IMR-90 (cell line): ENCODE measurements at regions not wholly inside any gene's neighbourhood (a gene's known extent, or its start where the extent isn't known, plus 50 kb on each side); places are given as distances from the start of the nearest gene placed in this dataset.

Experiments used
- ATAC-seq: fragments of 200-7000 bp; cut with Tn5 transposase; 2 replicates; pipeline ENCODE4 v1.9.1; 2020; ENCODE audit warnings: low read depth, mild to moderate bottlenecking, moderate library complexity
- BruUV-seq: library from RNA; stranded (reverse); fragments of 400-500 nt; replicated peaks from 2 replicates; lab custom pipeline; 2021; lab: Mats Ljungman, UMichigan
- CTCF ChIA-PET: fragments of 300-600 bp; formaldehyde crosslinking; extraction: SDS; loops from one replicate; lab custom pipeline; 2021; ENCODE audit warnings: antibody characterized with exemption; lab: Yijun Ruan, JAX
- POLR2A ChIA-PET: fragments of 300-600 bp; sonication (Branson Sonifier 250); formaldehyde crosslinking; loops from one replicate; lab custom pipeline; 2022; ENCODE audit warnings: antibody characterized with exemption; ENCODE audit not compliant: unreplicated experiment; lab: Charles Lee
- DNase-seq: peaks from one replicate; pipeline ENCODE4 v3.0.0; 2013
- H2AFZ ChIP-seq: replicated peaks from 2 replicates; pipeline ENCODE3; 2013; ENCODE audit warnings: low read length, mild to moderate bottlenecking; ENCODE audit not compliant: poor library complexity
- H2AK5ac ChIP-seq: 2 replicates; pipeline ENCODE4 v1.6.1; 2013; ENCODE audit warnings: low read depth, low read length, inconsistent platforms
- H2AK9ac ChIP-seq: replicated peaks from 2 replicates; pipeline ENCODE3; 2013; ENCODE audit warnings: mild to moderate bottlenecking, low read depth, low read length, moderate library complexity; ENCODE audit not compliant: poor library complexity
- H2BK120ac ChIP-seq: 2 replicates; pipeline ENCODE4 v1.6.1; 2013; ENCODE audit warnings: low read depth, low read length, inconsistent platforms
- H2BK15ac ChIP-seq: 3 replicates; pipeline ENCODE4 v1.6.1; 2013; ENCODE audit warnings: low read depth, low read length, inconsistent platforms
- H2BK20ac ChIP-seq: 2 replicates; pipeline ENCODE4 v1.6.1; 2013; ENCODE audit warnings: low read depth, mild to moderate bottlenecking, inconsistent platforms, low read length, moderate library complexity
- H2BK5ac ChIP-seq: 2 replicates; pipeline ENCODE4 v1.6.1; 2013; ENCODE audit warnings: mild to moderate bottlenecking, low read depth, low read length, inconsistent platforms; ENCODE audit not compliant: poor library complexity, severe bottlenecking
- H3K14ac ChIP-seq: replicated peaks from 2 replicates; pipeline ENCODE4 v1.6.1; 2013; ENCODE audit warnings: low read depth, low read length, inconsistent platforms
- H3K18ac ChIP-seq: 2 replicates; pipeline ENCODE4 v1.6.1; 2013; ENCODE audit warnings: low read depth, low read length, control low read depth
- H3K23ac ChIP-seq: 2 replicates; pipeline ENCODE4 v1.6.1; 2013; ENCODE audit warnings: low read depth, low read length, inconsistent platforms
- H3K27ac ChIP-seq: 2 replicates; pipeline ENCODE4 v1.5.1; 2013; ENCODE audit warnings: mild to moderate bottlenecking, control low read depth, low read length; ENCODE audit not compliant: insufficient read depth
- H3K27me3 ChIP-seq: 2 replicates; pipeline ENCODE4 v1.6.1; 2013; ENCODE audit warnings: low read length; ENCODE audit not compliant: control insufficient read depth, insufficient read depth
- H3K36me3 ChIP-seq: 2 replicates; pipeline ENCODE4 v1.6.1; 2013; ENCODE audit warnings: low read length, mixed read lengths; ENCODE audit not compliant: control insufficient read depth, insufficient read depth
- H3K4ac ChIP-seq: 2 replicates; pipeline ENCODE4 v1.6.1; 2013; ENCODE audit warnings: low read depth, low read length, inconsistent platforms
- H3K4me1 ChIP-seq: 2 replicates; pipeline ENCODE4 v1.6.1; 2013; ENCODE audit warnings: low read length, mixed read lengths; ENCODE audit not compliant: control insufficient read depth, insufficient read depth
- H3K4me2 ChIP-seq: 2 replicates; pipeline ENCODE4 v1.6.1; 2013; ENCODE audit warnings: low read depth, mild to moderate bottlenecking, control low read depth, low read length, moderate library complexity
- H3K4me3 ChIP-seq: 2 replicates; pipeline ENCODE4 v1.5.1; 2013; ENCODE audit warnings: low read depth, mild to moderate bottlenecking, control low read depth, low read length, moderate library complexity; ENCODE audit not compliant: insufficient read depth
- H3K56ac ChIP-seq: 2 replicates; pipeline ENCODE4 v1.6.1; 2013; ENCODE audit warnings: low read length, inconsistent platforms; ENCODE audit not compliant: insufficient read depth; ENCODE audit errors: extremely low read depth
- H3K79me1 ChIP-seq, 2 experiments: 2 replicates each; pipeline ENCODE4 v1.6.1; 2013; ENCODE audit warnings: low read length in 2 of 2, inconsistent platforms in 1 of 2, low read depth in 1 of 2
- H3K9ac ChIP-seq: 2 replicates; pipeline ENCODE4 v1.6.1; 2013; ENCODE audit warnings: low read depth, low read length, control low read depth
- H3K9me1 ChIP-seq: 2 replicates; pipeline ENCODE4 v1.6.1; 2013; ENCODE audit warnings: low read length, inconsistent platforms; ENCODE audit not compliant: insufficient read depth
- H3K9me3 ChIP-seq: 2 replicates; pipeline ENCODE4 v1.6.1; 2013; ENCODE audit warnings: low read length; ENCODE audit not compliant: control insufficient read depth, insufficient read depth
- H4K20me1 ChIP-seq: 2 replicates; pipeline ENCODE4 v1.6.1; 2013; ENCODE audit warnings: low read length, inconsistent platforms; ENCODE audit not compliant: insufficient read depth
- H4K5ac ChIP-seq: 2 replicates; pipeline ENCODE4 v1.6.1; 2013; ENCODE audit warnings: mild to moderate bottlenecking, low read depth, low read length, control low read depth
- H4K8ac ChIP-seq, 2 experiments: 2 replicates each; pipeline ENCODE4 v1.6.1; 2013; ENCODE audit warnings: low read depth in 2 of 2, low read length in 2 of 2, control low read depth in 1 of 2, inconsistent platforms in 1 of 2
- H4K91ac ChIP-seq: 2 replicates; pipeline ENCODE4 v1.6.1; 2013; ENCODE audit warnings: low read depth, low read length, inconsistent platforms; ENCODE audit not compliant: insufficient read depth
- MAZ ChIP-seq: IDR thresholded peaks from 2 replicates; pipeline ENCODE4 v1.6.1; 2012; ENCODE audit warnings: low read depth, mild to moderate bottlenecking, low read length, improper control_type of control experiment, moderate library complexity, borderline replicate concordance
- MXI1 ChIP-seq: IDR thresholded peaks from 2 replicates; pipeline ENCODE4 v1.6.1; 2012; ENCODE audit warnings: low read depth, mild to moderate bottlenecking, low read length, moderate library complexity, borderline replicate concordance
- NFE2L2 ChIP-seq: fragments of 150-350 bp; IDR thresholded peaks from 2 replicates; pipeline ENCODE4 v1.6.1; 2016; ENCODE audit warnings: low read depth, mild to moderate bottlenecking, low read length
- POLR2A ChIP-seq: IDR thresholded peaks from 2 replicates; pipeline ENCODE4 v1.6.1; 2012; ENCODE audit warnings: mild to moderate bottlenecking, low read depth, low read length
- USF2 ChIP-seq: fragments of 150-350 bp; IDR thresholded peaks from 2 replicates; pipeline ENCODE4 v1.6.1; 2017; ENCODE audit warnings: mild to moderate bottlenecking, antibody characterized with exemption, low read length, low read depth
- WGBS, 2 experiments: methylation state at CpG; one replicate each; pipeline versions ENCODE4 v1.1.5 to v1.1.7; 2013; ENCODE audit warnings: missing lambda C conversion rate in 2 of 2; ENCODE audit not compliant: insufficient read length in 1 of 2; ENCODE audit errors: extremely low coverage in 2 of 2; 5-methylcytosine and 5-hydroxymethylcytosine counted together
- dilution Hi-C: fragments of 300-500 bp; cut with HindIII; formaldehyde crosslinking; loops from one replicate; pipeline ENCODE4 v1.14.3; 2018; ENCODE audit warnings: low sequenced_read_pairs; ENCODE audit not compliant: unreplicated experiment
- in situ Hi-C: fragments of 300-500 bp; cut with MboI; formaldehyde crosslinking; loops from 3 replicates; pipeline ENCODE4 v1.14.3; 2019; ENCODE audit warnings: low sequenced_read_pairs, inconsistent platforms, mixed read lengths
- intact Hi-C: fragments of 100-400 bp; cut with micrococcal nuclease; formaldehyde crosslinking; loops from 2 replicates; pipeline ENCODE4 v1.10.0; 2022

GRCh38 chrX:110430293-110431076 lies 71.8 kb downstream of the RTL9 start:
- H3K79me1 ChIP-seq, result no peaks in the 10 kb centered on the region
- intact Hi-C loops (no loop called here), in situ Hi-C loops (no loop called here), dilution Hi-C loops (no loop called here)
- H3K14ac ChIP-seq, result no peak overlapping the region
- no peak overlapping the region for H2AK9ac ChIP-seq
- no peak overlapping the region for H3K27ac ChIP-seq
- TF ChIP-seq NFE2L2 (no peak), MAZ (no peak), MXI1 (no peak), USF2 (no peak), POLR2A (no peak)
- H3K9me1 ChIP-seq, result no peaks in the 10 kb centered on the region
- no peak overlapping the region for H2AFZ ChIP-seq
- H4K91ac ChIP-seq, result no peak overlapping the region
- H3K4me3 ChIP-seq, result no peak overlapping the region
- H3K9ac ChIP-seq, result no peak overlapping the region
- no TSS peak for BruUV-seq
- H3K4ac ChIP-seq, result no peak overlapping the region
- no peak overlapping the region for H2BK20ac ChIP-seq
- no peak overlapping the region for H4K8ac ChIP-seq
- H3K23ac ChIP-seq, result no peak overlapping the region
- no peak overlapping the region for H3K4me2 ChIP-seq
- H3K4me1 ChIP-seq, result no peaks in the 10 kb centered on the region
- H4K20me1 ChIP-seq, result no peaks in the 10 kb centered on the region
- POLR2A ChIA-PET, result no interaction called here
- no peak overlapping the region for H2BK5ac ChIP-seq
- H4K5ac ChIP-seq, result no peak overlapping the region
- WGBS, 2 experiments, result no CpG with 5 or more reads among the region's 1 CpG
- H3K36me3 ChIP-seq, result no peaks in the 10 kb centered on the region
- CTCF ChIA-PET, result no interaction called here
- H3K18ac ChIP-seq, result no peak overlapping the region
- H2BK120ac ChIP-seq, result no peak overlapping the region
- H3K27me3 ChIP-seq, result peaks cover 33% of the 10 kb centered on the region
- H2AK5ac ChIP-seq, result no peak overlapping the region
- no peak overlapping the region for H2BK15ac ChIP-seq
- no peaks in the 10 kb centered on the region for H3K9me3 ChIP-seq
- ATAC-seq (no peak), DNase-seq (no peak)
- no peak overlapping the region for H3K56ac ChIP-seq
